ENCODE measurements at regions not wholly inside any gene's neighbourhood (a gene's known extent, or its start where the extent isn't known, plus 50 kb on each side); places are given as distances from the start of the nearest gene placed in this dataset.

- H3K9me3 Mint-ChIP-seq: no peaks in the 10 kb centered on the region
- no peak overlapping the region for H3K4me3 Mint-ChIP-seq
- no peak for DNase-seq (ENCODE audit: low spot score)
- H3K36me3 Mint-ChIP-seq (ENCODE audit: low read depth): no peaks in the 10 kb centered on the region
- H3K27ac Mint-ChIP-seq: no peak overlapping the region
- H3K4me1 Mint-ChIP-seq (ENCODE audit: low read depth): no peaks in the 10 kb centered on the region
- H3K27me3 Mint-ChIP-seq (ENCODE audit: low read depth): peaks cover 3% of the 10 kb centered on the region
Measured at GRCh38 chr6:43985329-43985728, 141.9 kb downstream of the MRPL14 start.

GRCh38 chr6:43984442-43985321, 142.6 kb downstream of the MRPL14 start:
- Mint-ChIP-seq H3K4me1 (ENCODE audit: low read depth) (no peaks in the 10 kb centered on the region), H3K36me3 (ENCODE audit: low read depth) (no peaks in the 10 kb centered on the region), H3K27me3 (ENCODE audit: low read depth) (peaks cover 3% of the 10 kb centered on the region), H3K4me3 (no peak overlapping the region), H3K27ac (no peak overlapping the region), H3K9me3 (no peaks in the 10 kb centered on the region)
- DNase-seq (ENCODE audit: low spot score): no peak

DNA sequence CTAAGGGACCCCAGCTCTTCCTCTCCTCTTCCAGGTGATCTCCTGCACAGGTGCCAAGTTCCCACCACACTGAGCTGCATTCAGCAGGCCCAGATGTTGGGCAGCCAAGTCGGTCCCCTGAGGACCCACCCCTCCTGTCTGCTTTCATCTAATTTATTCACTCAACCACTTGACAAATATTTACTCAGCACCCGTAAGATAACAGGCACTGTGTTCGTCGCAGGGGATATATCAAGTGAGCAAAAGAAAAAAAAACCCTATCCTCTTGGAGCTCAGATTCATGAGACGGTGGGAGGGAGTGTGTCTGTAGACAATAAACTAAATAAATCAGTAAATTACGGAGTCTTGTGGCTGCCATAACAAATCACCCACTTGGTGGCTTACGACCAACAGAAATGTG, 143.6 kb downstream of the MRPL14 start:
- peaks cover 3% of the 10 kb centered on the region for H3K27me3 Mint-ChIP-seq (ENCODE audit: low read depth)
- H3K27ac Mint-ChIP-seq: no peak overlapping the region
- H3K36me3 Mint-ChIP-seq (ENCODE audit: low read depth): no peaks in the 10 kb centered on the region
- H3K4me3 Mint-ChIP-seq: no peak overlapping the region
- no peaks in the 10 kb centered on the region for H3K4me1 Mint-ChIP-seq (ENCODE audit: low read depth)
- no peak for DNase-seq (ENCODE audit: low spot score)
- H3K9me3 Mint-ChIP-seq: no peaks in the 10 kb centered on the region

DNA sequence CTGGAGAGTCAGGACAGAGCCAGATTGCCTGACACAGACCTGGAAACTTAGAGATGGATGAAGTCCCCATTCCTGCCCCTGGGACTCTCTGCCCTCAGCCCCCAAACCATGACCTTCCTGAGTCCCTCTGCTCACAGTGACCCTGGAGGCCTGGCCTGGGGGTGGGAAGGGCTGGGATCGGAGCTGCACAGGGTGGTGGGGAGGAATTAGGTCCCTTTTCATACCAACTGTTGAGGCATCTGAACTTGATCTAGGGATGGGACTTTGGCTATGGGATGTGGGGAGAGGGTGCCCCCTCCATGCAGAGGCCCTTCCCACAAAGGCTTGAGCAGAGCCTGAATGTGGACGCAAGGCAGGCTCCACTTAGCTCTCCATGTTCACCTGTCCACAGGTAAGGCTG, 144.1 kb downstream of the MRPL14 start:
- no peak overlapping the region for H3K4me3 Mint-ChIP-seq
- no peaks in the 10 kb centered on the region for H3K9me3 Mint-ChIP-seq
- H3K27ac Mint-ChIP-seq: no peak overlapping the region
- DNase-seq (ENCODE audit: low spot score): no peak
- H3K36me3 Mint-ChIP-seq (ENCODE audit: low read depth): no peaks in the 10 kb centered on the region
- no peaks in the 10 kb centered on the region for H3K4me1 Mint-ChIP-seq (ENCODE audit: low read depth)
- H3K27me3 Mint-ChIP-seq (ENCODE audit: low read depth): peaks cover 6% of the 10 kb centered on the region

DNA sequence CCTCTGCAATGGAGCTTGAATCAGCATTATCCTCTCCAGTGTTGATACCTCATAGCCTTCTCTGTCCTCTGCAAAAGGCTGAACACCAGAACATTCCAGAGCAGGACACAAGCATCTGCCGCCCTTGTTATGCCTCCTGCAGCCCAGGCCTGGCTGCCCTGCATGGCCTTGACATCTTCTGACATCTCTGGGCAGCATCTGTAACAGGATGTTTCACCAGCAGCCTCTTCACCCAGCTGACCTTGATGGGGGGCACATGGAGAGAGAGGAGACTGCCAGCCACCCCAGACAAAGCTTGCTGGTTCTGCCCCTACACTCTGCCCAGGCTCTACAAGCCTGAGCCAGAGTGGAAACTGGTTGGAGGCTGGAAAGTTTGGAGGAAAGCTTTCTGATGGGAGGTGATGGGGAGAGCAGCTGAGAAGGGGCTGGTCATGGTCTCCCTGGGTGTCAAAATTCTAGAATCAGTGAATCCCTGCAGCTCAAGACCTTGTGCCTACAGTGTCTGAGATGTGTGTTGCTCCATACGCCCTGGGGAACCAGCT, 145.1 kb downstream of the MRPL14 start:
- no peaks in the 10 kb centered on the region for H3K4me1 Mint-ChIP-seq (ENCODE audit: low read depth)
- H3K9me3 Mint-ChIP-seq: no peaks in the 10 kb centered on the region
- peaks cover 10% of the 10 kb centered on the region for H3K27me3 Mint-ChIP-seq (ENCODE audit: low read depth)
- DNase-seq (ENCODE audit: low spot score): no peak
- H3K36me3 Mint-ChIP-seq (ENCODE audit: low read depth): no peaks in the 10 kb centered on the region
- H3K27ac Mint-ChIP-seq: no peak overlapping the region
- H3K4me3 Mint-ChIP-seq: no peak overlapping the region

DNA sequence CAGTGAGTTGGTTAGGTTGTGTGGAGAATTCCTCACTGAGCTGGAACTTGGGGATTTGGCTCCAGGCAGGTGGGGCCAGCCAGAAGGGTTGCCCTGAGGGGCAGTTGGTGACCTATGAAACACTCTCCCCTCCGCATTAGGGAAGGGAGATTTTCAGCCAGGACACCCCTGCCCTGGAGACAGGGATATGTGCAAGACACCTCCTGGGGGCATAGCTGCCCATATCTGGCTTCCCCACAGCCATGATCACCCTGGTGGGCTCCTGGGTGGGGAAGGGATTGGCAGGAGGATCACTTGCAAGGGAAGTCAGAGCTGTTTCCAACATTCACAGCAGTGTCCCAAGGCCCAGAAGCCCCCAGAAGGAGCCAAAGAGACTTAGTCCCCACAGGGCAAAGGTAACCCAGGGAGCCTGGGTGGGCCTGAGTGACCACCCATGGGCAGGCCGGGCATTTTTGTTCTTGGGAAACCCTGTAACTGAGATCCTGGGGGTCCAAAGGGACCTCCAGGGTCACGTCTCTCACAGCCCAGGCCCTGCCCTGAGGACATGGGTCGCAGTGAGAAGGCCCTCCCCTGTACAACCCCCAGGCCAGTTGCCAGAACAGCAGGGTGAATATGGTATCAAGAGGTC, 145.8 kb downstream of the MRPL14 start:
- Mint-ChIP-seq H3K9me3 (no peaks in the 10 kb centered on the region), H3K36me3 (ENCODE audit: low read depth) (no peaks in the 10 kb centered on the region), H3K27ac (no peak overlapping the region), H3K4me1 (ENCODE audit: low read depth) (no peaks in the 10 kb centered on the region), H3K4me3 (no peak overlapping the region), H3K27me3 (ENCODE audit: low read depth) (peaks cover 12% of the 10 kb centered on the region)
- DNase-seq (ENCODE audit: low spot score): no peak

DNA sequence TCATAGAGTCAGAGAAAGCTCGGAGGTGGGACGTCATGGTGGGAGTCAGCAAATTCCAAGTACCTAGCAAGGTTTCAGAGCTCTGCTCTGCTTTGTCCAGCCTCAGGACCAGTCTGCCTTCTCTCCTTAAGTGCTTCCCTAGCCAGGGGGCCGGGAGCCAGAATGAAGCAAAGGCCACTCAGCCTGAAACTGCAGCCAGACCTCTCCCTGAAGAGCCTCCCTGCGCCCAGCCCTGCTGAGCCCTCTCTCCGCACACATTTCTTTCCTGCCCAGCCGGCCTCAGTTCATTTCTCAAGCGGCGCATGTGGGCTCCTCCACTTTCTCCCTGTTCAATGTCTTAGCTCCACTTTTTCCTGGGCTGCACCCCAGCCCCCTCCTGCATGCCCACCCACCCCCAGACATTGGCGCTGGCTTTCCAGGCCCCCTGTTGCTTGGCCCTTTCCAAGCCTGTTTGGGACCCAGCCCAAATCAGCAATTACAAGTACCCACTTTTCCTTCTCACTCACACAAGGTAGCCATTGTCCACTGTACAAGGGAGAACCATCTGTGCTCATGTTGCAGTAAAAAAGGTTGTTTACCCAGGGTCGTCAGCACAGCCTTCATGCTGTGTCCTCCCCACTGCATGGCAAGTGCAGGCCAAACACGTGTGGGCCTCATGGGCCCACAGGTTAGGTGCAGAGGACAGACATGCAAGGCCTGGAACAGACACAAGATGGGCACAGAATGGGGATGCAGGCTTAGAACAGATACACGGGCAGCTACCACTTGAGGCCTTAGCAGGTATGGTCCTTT, 147.1 kb downstream of the MRPL14 start:
- Mint-ChIP-seq H3K27me3 (ENCODE audit: low read depth) (peaks cover 16% of the 10 kb centered on the region), H3K4me3 (no peak overlapping the region), H3K4me1 (ENCODE audit: low read depth) (no peaks in the 10 kb centered on the region), H3K27ac (no peak overlapping the region), H3K9me3 (no peaks in the 10 kb centered on the region), H3K36me3 (ENCODE audit: low read depth) (no peaks in the 10 kb centered on the region)
- no peak for DNase-seq (ENCODE audit: low spot score)

DNA sequence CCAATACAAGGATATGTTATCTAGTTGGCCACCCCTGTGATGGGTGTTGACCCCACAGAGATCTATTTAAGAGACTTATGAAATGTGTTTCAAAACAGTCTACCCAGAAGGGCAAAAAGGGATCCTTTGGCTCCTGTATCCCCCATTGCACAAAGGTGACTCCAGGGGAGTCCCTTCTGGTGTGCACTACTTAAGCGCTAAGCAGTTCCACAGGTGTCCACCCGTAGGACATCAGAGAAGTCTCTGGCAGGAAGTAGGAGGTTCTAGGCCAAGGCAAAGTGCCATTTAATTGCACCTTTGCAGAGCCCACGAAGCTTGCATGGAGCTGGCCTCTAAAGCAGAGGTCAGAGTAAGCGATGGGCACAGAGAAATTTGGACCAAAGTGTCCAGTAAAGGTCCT, 147.7 kb downstream of the MRPL14 start:
- no peak overlapping the region for H3K27ac Mint-ChIP-seq
- peaks cover 23% of the 10 kb centered on the region for H3K27me3 Mint-ChIP-seq (ENCODE audit: low read depth)
- H3K36me3 Mint-ChIP-seq (ENCODE audit: low read depth): no peaks in the 10 kb centered on the region
- no peaks in the 10 kb centered on the region for H3K4me1 Mint-ChIP-seq (ENCODE audit: low read depth)
- H3K9me3 Mint-ChIP-seq: no peaks in the 10 kb centered on the region
- no peak for DNase-seq (ENCODE audit: low spot score)
- H3K4me3 Mint-ChIP-seq: no peak overlapping the region

DNA sequence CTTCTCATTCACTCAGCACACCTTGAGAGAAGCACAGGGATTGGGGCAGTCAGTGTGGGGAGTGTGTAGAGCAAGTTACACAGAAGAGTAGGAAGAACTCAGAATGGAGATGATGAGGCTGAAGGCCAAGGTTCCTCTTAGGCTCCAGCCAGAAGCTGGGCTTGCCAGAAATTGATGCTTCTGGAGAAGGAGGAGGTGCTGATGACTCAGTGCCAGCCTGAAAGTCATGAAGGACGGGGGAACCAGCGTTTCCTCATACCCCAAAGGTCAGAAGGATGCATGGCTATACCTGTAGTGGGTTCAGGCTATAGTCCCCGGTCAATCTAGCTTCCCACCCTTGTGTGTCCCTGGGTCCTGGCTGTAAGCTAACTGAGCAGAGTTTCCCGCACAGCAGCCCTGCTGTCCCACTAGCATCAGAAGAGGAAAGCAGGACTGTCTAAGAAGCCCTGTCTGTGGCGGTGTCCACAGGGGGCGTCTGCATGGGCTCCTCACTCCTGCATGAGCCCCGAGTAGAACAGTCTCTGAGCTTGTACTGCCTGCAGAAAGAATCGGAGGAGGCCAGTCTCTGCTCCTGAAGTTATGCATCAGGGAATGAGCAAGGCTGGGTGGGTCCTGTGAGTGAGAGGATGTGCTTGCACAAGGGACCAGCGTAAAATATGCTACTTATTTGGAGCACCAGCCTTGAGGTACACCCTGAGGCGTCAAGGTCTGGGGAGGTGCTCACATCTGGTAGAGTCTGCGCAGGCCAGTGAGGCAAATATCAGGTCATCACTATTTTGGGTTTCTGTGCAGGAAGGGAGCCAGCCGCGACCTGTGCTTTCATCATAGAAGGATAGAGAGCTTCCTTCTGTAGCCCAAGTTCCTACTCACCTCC, 148.5 kb downstream of the MRPL14 start:
- no peak for DNase-seq (ENCODE audit: low spot score)
- no peak overlapping the region for H3K27ac Mint-ChIP-seq
- H3K36me3 Mint-ChIP-seq (ENCODE audit: low read depth): no peaks in the 10 kb centered on the region
- H3K4me3 Mint-ChIP-seq: no peak overlapping the region
- peaks cover 24% of the 10 kb centered on the region for H3K27me3 Mint-ChIP-seq (ENCODE audit: low read depth)
- H3K9me3 Mint-ChIP-seq: no peaks in the 10 kb centered on the region
- no peaks in the 10 kb centered on the region for H3K4me1 Mint-ChIP-seq (ENCODE audit: low read depth)

- Mint-ChIP-seq H3K27ac (no peak overlapping the region), H3K9me3 (no peaks in the 10 kb centered on the region), H3K4me3 (no peak overlapping the region), H3K4me1 (ENCODE audit: low read depth) (no peaks in the 10 kb centered on the region), H3K36me3 (ENCODE audit: low read depth) (no peaks in the 10 kb centered on the region), H3K27me3 (ENCODE audit: low read depth) (peaks cover 24% of the 10 kb centered on the region)
- DNase-seq (ENCODE audit: low spot score): no peak
Measured at GRCh38 chr6:43977404-43978111, 149.7 kb downstream of the MRPL14 start.

DNA sequence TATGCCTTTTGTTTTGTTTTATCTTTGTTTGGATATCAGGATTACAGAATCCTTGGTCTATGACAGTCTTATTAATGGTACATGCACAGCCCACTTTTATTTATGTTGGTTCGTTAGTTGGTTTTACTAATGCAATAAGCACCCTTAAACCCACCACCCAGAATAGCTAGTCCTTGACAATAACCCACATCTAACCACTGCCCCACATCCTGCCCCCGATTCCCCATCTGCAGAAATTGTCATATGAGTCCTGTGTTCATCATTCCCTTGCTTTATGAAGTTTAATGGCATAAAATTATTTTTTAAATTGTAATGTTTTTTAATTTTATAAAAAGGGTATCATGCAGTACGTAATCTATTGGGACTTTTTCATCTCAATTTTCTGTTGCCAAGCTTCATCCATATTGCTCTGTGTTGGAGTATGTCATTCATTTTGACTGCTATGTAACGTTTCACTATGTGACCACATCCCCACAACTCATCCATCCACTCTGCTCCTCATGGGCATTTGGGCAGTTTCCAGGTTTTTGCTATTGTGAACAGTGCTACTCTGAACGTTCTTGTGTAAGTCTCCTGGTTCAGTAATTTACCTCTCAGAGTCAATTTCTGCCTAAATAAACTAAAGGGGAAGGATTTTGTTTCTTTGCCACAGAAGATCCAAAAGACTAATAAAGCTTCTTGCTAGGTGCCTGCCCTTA, 150.4 kb downstream of the MRPL14 start:
- Mint-ChIP-seq H3K9me3 (no peaks in the 10 kb centered on the region), H3K4me3 (no peak overlapping the region), H3K27me3 (ENCODE audit: low read depth) (peaks cover 24% of the 10 kb centered on the region), H3K27ac (no peak overlapping the region), H3K4me1 (ENCODE audit: low read depth) (no peaks in the 10 kb centered on the region), H3K36me3 (ENCODE audit: low read depth) (no peaks in the 10 kb centered on the region)
- DNase-seq (ENCODE audit: low spot score): no peak

- Mint-ChIP-seq H3K4me1 (ENCODE audit: low read depth) (no peaks in the 10 kb centered on the region), H3K4me3 (no peak overlapping the region), H3K9me3 (no peaks in the 10 kb centered on the region), H3K36me3 (ENCODE audit: low read depth) (no peaks in the 10 kb centered on the region), H3K27me3 (ENCODE audit: low read depth) (peaks cover 24% of the 10 kb centered on the region), H3K27ac (no peak overlapping the region)
- no peak for DNase-seq (ENCODE audit: low spot score)
Measured at GRCh38 chr6:43974643-43975230, 152.5 kb downstream of the MRPL14 start.
